IMR-90 (cell line): ENCODE measurements at regions not wholly inside any gene's neighbourhood (a gene's known extent, or its start where the extent isn't known, plus 50 kb on each side); places are given as distances from the start of the nearest gene placed in this dataset.

Experiments
- ATAC-seq: fragments of 200-7000 bp; cut with Tn5 transposase; 2 replicates; pipeline ENCODE4 v1.9.1; 2020; ENCODE audit warnings: low read depth, mild to moderate bottlenecking, moderate library complexity
- BruUV-seq: library from RNA; stranded (reverse); fragments of 400-500 nt; replicated peaks from 2 replicates; lab custom pipeline; 2021; lab: Mats Ljungman, UMichigan
- CTCF ChIA-PET: fragments of 300-600 bp; formaldehyde crosslinking; extraction: SDS; loops from one replicate; lab custom pipeline; 2021; ENCODE audit warnings: antibody characterized with exemption; lab: Yijun Ruan, JAX
- POLR2A ChIA-PET: fragments of 300-600 bp; sonication (Branson Sonifier 250); formaldehyde crosslinking; loops from one replicate; lab custom pipeline; 2022; ENCODE audit warnings: antibody characterized with exemption; ENCODE audit not compliant: unreplicated experiment; lab: Charles Lee
- DNase-seq: peaks from one replicate; pipeline ENCODE4 v3.0.0; 2013
- H2AFZ ChIP-seq: replicated peaks from 2 replicates; pipeline ENCODE3; 2013; ENCODE audit warnings: low read length, mild to moderate bottlenecking; ENCODE audit not compliant: poor library complexity
- H2AK5ac ChIP-seq: 2 replicates; pipeline ENCODE4 v1.6.1; 2013; ENCODE audit warnings: low read depth, low read length, inconsistent platforms
- H2AK9ac ChIP-seq: replicated peaks from 2 replicates; pipeline ENCODE3; 2013; ENCODE audit warnings: mild to moderate bottlenecking, low read depth, low read length, moderate library complexity; ENCODE audit not compliant: poor library complexity
- H2BK120ac ChIP-seq: 2 replicates; pipeline ENCODE4 v1.6.1; 2013; ENCODE audit warnings: low read depth, low read length, inconsistent platforms
- H2BK15ac ChIP-seq: 3 replicates; pipeline ENCODE4 v1.6.1; 2013; ENCODE audit warnings: low read depth, low read length, inconsistent platforms
- H2BK20ac ChIP-seq: 2 replicates; pipeline ENCODE4 v1.6.1; 2013; ENCODE audit warnings: low read depth, mild to moderate bottlenecking, inconsistent platforms, low read length, moderate library complexity
- H2BK5ac ChIP-seq: 2 replicates; pipeline ENCODE4 v1.6.1; 2013; ENCODE audit warnings: mild to moderate bottlenecking, low read depth, low read length, inconsistent platforms; ENCODE audit not compliant: poor library complexity, severe bottlenecking
- H3K14ac ChIP-seq: replicated peaks from 2 replicates; pipeline ENCODE4 v1.6.1; 2013; ENCODE audit warnings: low read depth, low read length, inconsistent platforms
- H3K18ac ChIP-seq: 2 replicates; pipeline ENCODE4 v1.6.1; 2013; ENCODE audit warnings: low read depth, low read length, control low read depth
- H3K23ac ChIP-seq: 2 replicates; pipeline ENCODE4 v1.6.1; 2013; ENCODE audit warnings: low read depth, low read length, inconsistent platforms
- H3K27ac ChIP-seq: 2 replicates; pipeline ENCODE4 v1.5.1; 2013; ENCODE audit warnings: mild to moderate bottlenecking, control low read depth, low read length; ENCODE audit not compliant: insufficient read depth
- H3K27me3 ChIP-seq: 2 replicates; pipeline ENCODE4 v1.6.1; 2013; ENCODE audit warnings: low read length; ENCODE audit not compliant: control insufficient read depth, insufficient read depth
- H3K36me3 ChIP-seq: 2 replicates; pipeline ENCODE4 v1.6.1; 2013; ENCODE audit warnings: low read length, mixed read lengths; ENCODE audit not compliant: control insufficient read depth, insufficient read depth
- H3K4ac ChIP-seq: 2 replicates; pipeline ENCODE4 v1.6.1; 2013; ENCODE audit warnings: low read depth, low read length, inconsistent platforms
- H3K4me1 ChIP-seq: 2 replicates; pipeline ENCODE4 v1.6.1; 2013; ENCODE audit warnings: low read length, mixed read lengths; ENCODE audit not compliant: control insufficient read depth, insufficient read depth
- H3K4me2 ChIP-seq: 2 replicates; pipeline ENCODE4 v1.6.1; 2013; ENCODE audit warnings: low read depth, mild to moderate bottlenecking, control low read depth, low read length, moderate library complexity
- H3K4me3 ChIP-seq: 2 replicates; pipeline ENCODE4 v1.5.1; 2013; ENCODE audit warnings: low read depth, mild to moderate bottlenecking, control low read depth, low read length, moderate library complexity; ENCODE audit not compliant: insufficient read depth
- H3K56ac ChIP-seq: 2 replicates; pipeline ENCODE4 v1.6.1; 2013; ENCODE audit warnings: low read length, inconsistent platforms; ENCODE audit not compliant: insufficient read depth; ENCODE audit errors: extremely low read depth
- H3K79me1 ChIP-seq, 2 experiments: 2 replicates each; pipeline ENCODE4 v1.6.1; 2013; ENCODE audit warnings: low read length in 2 of 2, inconsistent platforms in 1 of 2, low read depth in 1 of 2
- H3K9ac ChIP-seq: 2 replicates; pipeline ENCODE4 v1.6.1; 2013; ENCODE audit warnings: low read depth, low read length, control low read depth
- H3K9me1 ChIP-seq: 2 replicates; pipeline ENCODE4 v1.6.1; 2013; ENCODE audit warnings: low read length, inconsistent platforms; ENCODE audit not compliant: insufficient read depth
- H3K9me3 ChIP-seq: 2 replicates; pipeline ENCODE4 v1.6.1; 2013; ENCODE audit warnings: low read length; ENCODE audit not compliant: control insufficient read depth, insufficient read depth
- H4K20me1 ChIP-seq: 2 replicates; pipeline ENCODE4 v1.6.1; 2013; ENCODE audit warnings: low read length, inconsistent platforms; ENCODE audit not compliant: insufficient read depth
- H4K5ac ChIP-seq: 2 replicates; pipeline ENCODE4 v1.6.1; 2013; ENCODE audit warnings: mild to moderate bottlenecking, low read depth, low read length, control low read depth
- H4K8ac ChIP-seq, 2 experiments: 2 replicates each; pipeline ENCODE4 v1.6.1; 2013; ENCODE audit warnings: low read depth in 2 of 2, low read length in 2 of 2, control low read depth in 1 of 2, inconsistent platforms in 1 of 2
- H4K91ac ChIP-seq: 2 replicates; pipeline ENCODE4 v1.6.1; 2013; ENCODE audit warnings: low read depth, low read length, inconsistent platforms; ENCODE audit not compliant: insufficient read depth
- CEBPB ChIP-seq: IDR thresholded peaks from 2 replicates; pipeline ENCODE4 v1.6.1; 2012; ENCODE audit warnings: low read depth, low read length, improper control_type of control experiment
- FOS ChIP-seq: fragments of 150-350 bp; IDR thresholded peaks from 2 replicates; pipeline ENCODE4 v1.6.1; 2016; ENCODE audit warnings: low read depth, low read length
- MAFK ChIP-seq: IDR thresholded peaks from 2 replicates; pipeline ENCODE4 v1.6.1; 2012; ENCODE audit warnings: low read depth, low read length, improper control_type of control experiment
- MXI1 ChIP-seq: IDR thresholded peaks from 2 replicates; pipeline ENCODE4 v1.6.1; 2012; ENCODE audit warnings: low read depth, mild to moderate bottlenecking, low read length, moderate library complexity, borderline replicate concordance
- NFE2L2 ChIP-seq: fragments of 150-350 bp; IDR thresholded peaks from 2 replicates; pipeline ENCODE4 v1.6.1; 2016; ENCODE audit warnings: low read depth, mild to moderate bottlenecking, low read length
- POLR2A ChIP-seq: IDR thresholded peaks from 2 replicates; pipeline ENCODE4 v1.6.1; 2012; ENCODE audit warnings: mild to moderate bottlenecking, low read depth, low read length
- RCOR1 ChIP-seq: IDR thresholded peaks from 2 replicates; pipeline ENCODE4 v1.6.1; 2012; ENCODE audit warnings: mild to moderate bottlenecking, low read length, improper control_type of control experiment; ENCODE audit not compliant: insufficient replicate concordance
- RFX5 ChIP-seq: IDR thresholded peaks from 2 replicates; pipeline ENCODE4 v1.8.0; 2012; ENCODE audit warnings: low read depth, mild to moderate bottlenecking, low read length, moderate library complexity
- WGBS, 2 experiments: methylation state at CpG; one replicate each; pipeline versions ENCODE4 v1.1.5 to v1.1.7; 2013; ENCODE audit warnings: missing lambda C conversion rate in 2 of 2; ENCODE audit not compliant: insufficient read length in 1 of 2; ENCODE audit errors: extremely low coverage in 2 of 2; 5-methylcytosine and 5-hydroxymethylcytosine counted together
- dilution Hi-C: fragments of 300-500 bp; cut with HindIII; formaldehyde crosslinking; loops from one replicate; pipeline ENCODE4 v1.14.3; 2018; ENCODE audit warnings: low sequenced_read_pairs; ENCODE audit not compliant: unreplicated experiment
- in situ Hi-C: fragments of 300-500 bp; cut with MboI; formaldehyde crosslinking; loops from 3 replicates; pipeline ENCODE4 v1.14.3; 2019; ENCODE audit warnings: low sequenced_read_pairs, inconsistent platforms, mixed read lengths
- intact Hi-C: fragments of 100-400 bp; cut with micrococcal nuclease; formaldehyde crosslinking; loops from 2 replicates; pipeline ENCODE4 v1.10.0; 2022
- TF ChIP-seq, protein P1 (sequence below): fragments of 150-350 bp; IDR thresholded peaks from 2 replicates; pipeline ENCODE4 v1.6.1; 2016; ENCODE audit warnings: low read depth, mild to moderate bottlenecking, low read length, moderate library complexity, borderline replicate concordance
- TF ChIP-seq, protein P2 (sequence below): fragments of 150-350 bp; IDR thresholded peaks from 2 replicates; pipeline ENCODE4 v1.6.1; 2017; ENCODE audit warnings: mild to moderate bottlenecking, antibody characterized with exemption, low read length, low read depth
- TF ChIP-seq, protein P3 (sequence below): conservative IDR thresholded peaks from 2 replicates; pipeline ENCODE4 v1.5.1; 2012; ENCODE audit warnings: mild to moderate bottlenecking, low read depth, low read length, improper control_type of control experiment

DNA sequence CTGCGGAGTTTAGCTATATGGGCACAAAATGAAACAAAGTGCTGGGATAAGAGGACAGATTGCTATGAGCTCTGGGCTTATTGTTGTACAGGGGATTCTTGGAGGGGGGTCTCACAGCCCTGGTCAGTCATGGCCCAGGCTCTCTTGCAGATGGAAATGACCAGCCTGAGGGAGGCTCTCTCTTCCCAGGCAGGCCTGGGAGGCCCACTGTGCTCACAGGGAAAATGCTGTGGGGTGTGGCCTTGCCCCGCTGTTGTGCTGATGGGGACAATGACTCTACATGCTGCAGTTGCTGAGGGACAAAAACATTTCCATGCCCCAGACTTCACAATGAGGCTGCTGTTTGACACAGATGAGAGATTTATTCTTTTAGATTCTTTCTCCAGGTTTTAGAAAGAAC, 202.2 kb downstream of the KLF13 start:
- no TSS peak for BruUV-seq
- Histone ChIP-seq H3K4me3 (no peak overlapping the region), H3K9me1 (no peaks in the 10 kb centered on the region), H3K23ac (no peak overlapping the region), H4K91ac (no peak overlapping the region), H3K4ac (no peak overlapping the region), H2AK5ac (no peak overlapping the region), H2BK15ac (no peak overlapping the region), H2BK120ac (no peak overlapping the region), H2AK9ac (no peak overlapping the region), H3K9me3 (no peaks in the 10 kb centered on the region), H3K79me1 (no peaks in the 10 kb centered on the region), H3K4me2 (no peak overlapping the region), H2AFZ (no peak overlapping the region), H4K5ac (no peak overlapping the region), H2BK5ac (no peak overlapping the region), H2BK20ac (no peak overlapping the region), H3K36me3 (no peaks in the 10 kb centered on the region), H3K27me3 (peaks cover 23% of the 10 kb centered on the region), H3K4me1 (no peaks in the 10 kb centered on the region), H3K27ac (no peak overlapping the region), H4K8ac (no peak overlapping the region), H3K9ac (no peak overlapping the region), H3K14ac (no peak overlapping the region), H3K18ac (no peak overlapping the region), H4K20me1 (no peaks in the 10 kb centered on the region), H3K56ac (no peak overlapping the region)
- POLR2A ChIA-PET, result no interaction called here
- dilution Hi-C loops (no loop called here), in situ Hi-C loops (no loop called here), intact Hi-C loops (no loop called here)
- TF ChIP-seq RFX5 (no peak), CEBPB (no peak), FOS (no peak), NFE2L2 (no peak), MAFK (no peak), RCOR1 (no peak), MXI1 (no peak), POLR2A (no peak)
- TF ChIP-seq, protein P1, sequence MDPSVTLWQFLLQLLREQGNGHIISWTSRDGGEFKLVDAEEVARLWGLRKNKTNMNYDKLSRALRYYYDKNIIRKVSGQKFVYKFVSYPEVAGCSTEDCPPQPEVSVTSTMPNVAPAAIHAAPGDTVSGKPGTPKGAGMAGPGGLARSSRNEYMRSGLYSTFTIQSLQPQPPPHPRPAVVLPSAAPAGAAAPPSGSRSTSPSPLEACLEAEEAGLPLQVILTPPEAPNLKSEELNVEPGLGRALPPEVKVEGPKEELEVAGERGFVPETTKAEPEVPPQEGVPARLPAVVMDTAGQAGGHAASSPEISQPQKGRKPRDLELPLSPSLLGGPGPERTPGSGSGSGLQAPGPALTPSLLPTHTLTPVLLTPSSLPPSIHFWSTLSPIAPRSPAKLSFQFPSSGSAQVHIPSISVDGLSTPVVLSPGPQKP, result no peak
- TF ChIP-seq, protein P2, sequence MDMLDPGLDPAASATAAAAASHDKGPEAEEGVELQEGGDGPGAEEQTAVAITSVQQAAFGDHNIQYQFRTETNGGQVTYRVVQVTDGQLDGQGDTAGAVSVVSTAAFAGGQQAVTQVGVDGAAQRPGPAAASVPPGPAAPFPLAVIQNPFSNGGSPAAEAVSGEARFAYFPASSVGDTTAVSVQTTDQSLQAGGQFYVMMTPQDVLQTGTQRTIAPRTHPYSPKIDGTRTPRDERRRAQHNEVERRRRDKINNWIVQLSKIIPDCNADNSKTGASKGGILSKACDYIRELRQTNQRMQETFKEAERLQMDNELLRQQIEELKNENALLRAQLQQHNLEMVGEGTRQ, result no peak
- TF ChIP-seq, protein P3, sequence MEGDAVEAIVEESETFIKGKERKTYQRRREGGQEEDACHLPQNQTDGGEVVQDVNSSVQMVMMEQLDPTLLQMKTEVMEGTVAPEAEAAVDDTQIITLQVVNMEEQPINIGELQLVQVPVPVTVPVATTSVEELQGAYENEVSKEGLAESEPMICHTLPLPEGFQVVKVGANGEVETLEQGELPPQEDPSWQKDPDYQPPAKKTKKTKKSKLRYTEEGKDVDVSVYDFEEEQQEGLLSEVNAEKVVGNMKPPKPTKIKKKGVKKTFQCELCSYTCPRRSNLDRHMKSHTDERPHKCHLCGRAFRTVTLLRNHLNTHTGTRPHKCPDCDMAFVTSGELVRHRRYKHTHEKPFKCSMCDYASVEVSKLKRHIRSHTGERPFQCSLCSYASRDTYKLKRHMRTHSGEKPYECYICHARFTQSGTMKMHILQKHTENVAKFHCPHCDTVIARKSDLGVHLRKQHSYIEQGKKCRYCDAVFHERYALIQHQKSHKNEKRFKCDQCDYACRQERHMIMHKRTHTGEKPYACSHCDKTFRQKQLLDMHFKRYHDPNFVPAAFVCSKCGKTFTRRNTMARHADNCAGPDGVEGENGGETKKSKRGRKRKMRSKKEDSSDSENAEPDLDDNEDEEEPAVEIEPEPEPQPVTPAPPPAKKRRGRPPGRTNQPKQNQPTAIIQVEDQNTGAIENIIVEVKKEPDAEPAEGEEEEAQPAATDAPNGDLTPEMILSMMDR, result no peak
- CTCF ChIA-PET, result no interaction called here
- no peak for ATAC-seq
- WGBS, 2 experiments, result 40% methylated on average over 1 of the region's 2 CpGs; no CpG with 5 or more reads in 1 of the 2 experiments
- DNase-seq, result no peak
